Eye (tissue), 1 donor: ENCODE measurements at regions not wholly inside any gene's neighbourhood (a gene's known extent, or its start where the extent isn't known, plus 50 kb on each side); places are given as distances from the start of the nearest gene placed in this dataset.
A peak's percentile ranks its signal among the peaks of the same experiment; 100 is the strongest.
"Not testable (repeated sequence)": the region's sequence is repeated elsewhere in the genome, so short reads cannot be mapped to it uniquely, and the experiment has no call there.

Experiments
- DNase-seq: peaks from one replicate; pipeline ENCODE4 v3.0.0-alpha.2; 2015

DNA sequence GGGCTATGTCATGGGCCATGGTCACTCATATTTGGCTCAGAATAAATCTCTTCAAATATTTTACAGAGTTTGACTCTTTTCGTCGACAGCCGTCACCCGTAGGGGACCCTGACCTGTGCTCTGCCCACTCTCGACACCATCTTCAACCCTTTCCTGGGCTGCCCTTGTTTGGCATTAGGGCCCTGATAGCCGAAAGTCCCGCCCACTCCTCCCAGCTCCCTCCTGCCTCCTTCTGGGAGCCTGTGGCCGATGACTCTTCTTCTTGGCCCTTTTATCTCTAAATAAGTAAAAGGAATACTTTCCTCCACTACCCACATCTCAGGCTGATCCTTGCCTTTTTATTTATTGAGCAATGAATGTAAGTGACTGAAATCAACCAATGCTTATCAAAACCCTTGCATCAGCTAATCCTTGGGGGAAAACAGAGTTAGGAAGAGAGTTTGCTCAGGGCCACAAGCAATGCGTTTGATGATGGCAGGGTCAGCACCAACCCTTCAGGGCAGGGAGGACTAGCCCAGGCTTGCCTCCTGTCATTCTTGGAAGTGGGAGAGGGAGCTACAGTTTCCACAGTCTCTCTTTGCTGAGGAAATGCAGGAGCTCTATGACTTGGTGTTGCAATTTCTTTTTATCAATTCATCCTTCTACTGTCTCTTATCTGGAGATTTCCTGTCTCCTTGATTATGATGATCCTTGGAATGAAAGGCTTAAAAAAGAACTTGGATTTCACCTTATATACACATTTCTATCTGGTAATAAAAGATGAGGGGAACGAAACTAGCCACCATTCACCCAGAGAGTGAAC, 218.2 kb upstream of the PODXL start:
- DNase-seq: no peak

DNA sequence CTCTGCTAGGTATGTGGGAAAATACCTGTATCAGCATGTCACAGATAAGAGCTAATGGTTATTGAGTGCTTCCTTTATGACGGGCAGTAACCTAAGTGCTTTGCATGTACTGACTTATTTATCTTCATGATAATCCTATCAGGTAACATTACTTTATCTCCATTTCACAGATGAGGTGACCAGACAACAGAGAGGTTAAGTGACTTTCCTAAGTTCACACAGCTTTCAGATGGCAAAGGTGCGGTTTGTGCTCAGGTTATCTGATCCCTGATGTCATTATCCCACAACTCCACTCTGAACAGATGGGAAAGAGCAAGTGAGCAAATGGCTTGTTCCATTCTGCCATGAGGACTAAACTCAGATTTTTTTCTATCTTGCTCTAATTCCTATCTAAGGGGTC, 217.0 kb upstream of the PODXL start:
- no peak for DNase-seq

DNA sequence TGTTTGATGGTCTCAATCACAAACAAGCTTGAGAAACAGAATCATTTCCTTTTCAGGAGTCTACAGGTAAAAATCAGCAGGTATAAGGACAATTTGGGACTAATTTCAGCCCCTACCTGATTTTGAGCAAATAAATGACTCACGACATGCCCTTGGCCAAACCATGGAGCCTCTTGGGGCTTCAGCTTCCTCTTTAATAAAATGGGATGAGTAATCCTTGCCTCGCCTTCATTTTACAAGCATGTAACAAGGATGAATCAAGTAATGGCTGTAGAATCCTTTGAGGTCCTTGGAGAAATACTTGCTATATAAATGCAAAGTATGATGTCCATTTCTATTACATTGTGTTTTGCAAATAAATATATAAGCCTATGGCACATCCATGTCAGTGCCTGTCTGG, 212.8 kb upstream of the PODXL start:
- no peak for DNase-seq

DNA sequence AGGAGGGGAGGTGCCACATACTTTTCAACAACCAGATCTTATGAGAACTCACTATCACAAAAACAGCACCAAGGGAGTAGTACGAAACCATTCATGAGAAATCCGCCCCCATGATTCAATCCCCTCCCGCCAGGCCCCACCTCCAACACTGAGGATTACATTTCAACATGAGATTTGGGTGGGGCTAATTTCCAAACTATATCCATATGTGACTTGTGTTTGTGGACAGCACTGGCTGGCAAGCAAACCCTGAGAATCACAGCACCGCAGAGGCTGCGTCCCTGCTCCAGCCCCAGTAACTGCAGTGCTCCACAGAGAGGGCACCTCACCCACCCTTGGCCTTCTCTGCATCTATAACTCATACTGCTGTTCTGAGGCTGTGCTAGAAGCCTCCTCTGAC, 211.2 kb upstream of the PODXL start:
- no peak for DNase-seq

DNA sequence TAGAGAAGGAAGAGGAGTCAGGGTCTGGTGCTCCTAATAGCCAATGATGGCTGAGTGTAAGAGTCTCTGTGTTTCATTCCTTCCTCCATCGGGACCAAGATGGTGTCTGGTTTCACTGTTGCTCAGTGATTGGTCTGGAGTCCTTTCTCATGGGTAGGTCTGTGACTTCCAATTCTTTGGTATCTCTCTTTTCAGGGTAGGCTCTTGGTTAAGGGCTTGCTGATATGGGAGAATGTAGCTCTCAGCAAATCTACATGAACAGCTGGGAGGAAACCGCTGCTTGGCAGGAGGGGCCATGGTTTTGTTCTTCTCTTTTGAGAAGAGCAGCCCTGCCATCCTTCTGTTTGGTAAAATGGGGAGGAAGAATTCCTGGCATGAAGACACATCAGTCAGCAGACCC, 209.1 kb upstream of the PODXL start:
- no peak for DNase-seq

DNA sequence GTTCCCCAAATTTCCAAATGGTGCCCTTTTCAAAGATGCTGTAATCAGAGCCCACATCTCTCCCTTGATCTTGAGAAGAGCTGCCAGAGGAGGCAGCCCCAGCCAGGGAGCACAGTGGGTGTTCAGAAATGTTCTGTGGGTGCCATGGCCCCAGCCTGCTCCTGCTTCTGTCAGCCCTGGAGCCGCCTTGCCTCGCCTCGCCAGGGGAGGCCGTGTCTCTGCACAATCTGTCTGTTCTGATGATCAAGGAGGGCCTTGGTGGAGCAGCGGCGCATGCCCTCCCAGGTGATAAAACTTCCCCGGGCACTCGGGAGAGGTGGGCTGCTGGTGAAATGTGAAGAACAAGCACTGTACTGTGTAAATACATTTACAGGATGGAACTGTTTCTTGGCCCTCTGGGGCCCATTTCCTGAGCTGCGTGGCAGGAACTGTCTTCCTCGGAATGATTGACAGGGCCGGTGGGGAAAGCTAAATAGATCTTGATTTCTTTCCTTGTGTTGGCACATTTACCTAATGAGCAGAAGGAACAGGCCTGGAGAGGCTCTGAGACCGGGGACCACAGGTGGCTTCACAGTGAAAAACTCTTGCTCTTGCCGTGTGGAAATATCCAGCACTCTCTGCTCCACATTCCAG, 207.8 kb upstream of the PODXL start:
- DNase-seq: no peak

DNA sequence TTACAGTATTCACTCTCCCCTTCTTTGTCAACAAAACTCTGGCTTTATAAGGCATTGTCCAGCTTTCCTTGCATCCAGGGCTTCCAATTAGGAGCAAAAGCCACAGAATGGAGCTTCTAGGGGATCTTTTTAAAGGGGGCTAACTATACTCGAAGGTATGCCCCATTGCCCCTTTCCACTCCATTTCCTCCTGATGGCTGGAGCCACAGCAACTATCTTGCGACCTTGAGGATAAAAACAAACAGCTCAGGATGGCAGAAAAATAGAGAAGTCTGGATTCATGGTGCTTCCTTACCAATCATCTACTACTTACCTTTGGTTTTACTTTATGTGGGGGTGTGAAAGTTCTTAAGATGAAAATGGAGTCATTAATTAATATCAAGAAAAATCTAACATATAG, 206.3 kb upstream of the PODXL start:
- no peak for DNase-seq

DNA sequence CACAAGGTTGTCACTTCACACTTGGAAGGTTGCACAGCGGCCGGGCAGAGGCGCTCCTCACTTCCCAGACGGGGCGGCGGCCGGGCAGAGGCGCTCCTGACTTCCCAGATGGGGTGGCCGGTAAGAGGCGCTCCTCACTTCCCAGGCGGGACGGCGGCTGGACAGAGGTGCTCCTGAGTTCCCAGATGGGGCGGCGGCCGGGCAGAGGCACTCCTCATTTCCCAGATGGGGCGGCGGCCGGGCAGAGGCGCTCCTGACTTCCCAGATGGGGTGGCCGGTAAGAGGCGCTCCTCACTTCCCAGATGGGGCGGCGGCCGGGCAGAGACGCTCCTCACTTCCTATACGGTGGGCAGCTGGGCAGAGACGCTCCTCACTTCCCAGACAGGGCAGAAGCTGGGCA, 199.4 kb upstream of the PODXL start:
- not testable (repeated sequence) for DNase-seq

DNA sequence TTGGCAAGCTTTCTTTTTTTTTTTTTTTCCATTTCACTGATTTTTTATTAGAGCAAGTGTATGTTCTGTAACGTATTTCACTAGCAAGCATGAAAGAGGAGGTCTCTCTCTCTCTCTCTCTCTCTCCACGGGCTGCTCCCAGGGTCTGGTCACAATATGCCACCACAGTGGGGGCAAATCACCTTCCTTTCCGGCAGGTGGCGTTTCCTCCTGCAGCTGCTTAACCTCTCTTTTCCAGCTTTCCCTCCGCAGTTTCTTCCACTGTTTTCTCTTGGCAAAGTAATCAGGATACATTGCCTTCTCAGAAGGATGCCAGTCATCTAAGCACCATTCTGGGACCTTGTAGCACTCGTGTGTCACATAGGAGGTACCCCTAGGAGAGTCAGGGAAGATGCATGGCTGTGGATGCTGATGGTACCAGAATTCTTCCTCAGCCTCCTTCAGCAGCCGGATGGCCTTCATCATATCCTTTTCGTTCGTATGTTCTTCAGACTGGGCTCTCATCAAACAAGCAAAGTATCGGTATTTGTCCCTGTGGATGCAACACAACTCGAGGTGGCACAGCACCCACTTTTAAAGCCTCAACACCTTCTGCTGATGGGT, 197.3 kb upstream of the PODXL start:
- peak; percentile 11 for DNase-seq

DNA sequence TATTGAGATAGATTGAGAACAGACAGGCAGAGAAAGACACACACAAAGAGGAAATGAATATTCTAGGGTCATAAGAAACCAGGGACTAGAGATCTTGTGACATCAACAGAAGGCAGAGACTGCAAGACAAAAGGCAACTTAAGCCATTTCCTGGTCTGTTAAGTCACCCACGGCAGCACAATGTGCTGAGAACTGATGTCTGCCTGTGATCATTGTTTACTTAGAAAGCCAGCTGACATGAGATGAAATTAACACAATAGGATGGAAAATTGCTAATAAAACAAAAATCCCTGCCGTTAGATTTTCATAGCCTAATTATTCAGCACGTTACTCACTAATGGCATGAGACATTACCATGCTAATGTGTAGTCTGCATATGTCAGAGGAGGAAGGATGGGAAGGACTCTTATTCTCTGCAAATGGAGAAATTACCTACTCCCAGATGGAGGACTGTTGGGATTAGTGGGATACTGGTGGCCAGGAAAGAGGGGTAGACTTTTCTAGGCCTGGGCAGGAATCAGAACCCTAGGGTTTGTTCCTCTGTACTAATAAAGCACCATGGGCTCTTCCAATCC, 191.3 kb upstream of the PODXL start:
- no peak for DNase-seq

DNA sequence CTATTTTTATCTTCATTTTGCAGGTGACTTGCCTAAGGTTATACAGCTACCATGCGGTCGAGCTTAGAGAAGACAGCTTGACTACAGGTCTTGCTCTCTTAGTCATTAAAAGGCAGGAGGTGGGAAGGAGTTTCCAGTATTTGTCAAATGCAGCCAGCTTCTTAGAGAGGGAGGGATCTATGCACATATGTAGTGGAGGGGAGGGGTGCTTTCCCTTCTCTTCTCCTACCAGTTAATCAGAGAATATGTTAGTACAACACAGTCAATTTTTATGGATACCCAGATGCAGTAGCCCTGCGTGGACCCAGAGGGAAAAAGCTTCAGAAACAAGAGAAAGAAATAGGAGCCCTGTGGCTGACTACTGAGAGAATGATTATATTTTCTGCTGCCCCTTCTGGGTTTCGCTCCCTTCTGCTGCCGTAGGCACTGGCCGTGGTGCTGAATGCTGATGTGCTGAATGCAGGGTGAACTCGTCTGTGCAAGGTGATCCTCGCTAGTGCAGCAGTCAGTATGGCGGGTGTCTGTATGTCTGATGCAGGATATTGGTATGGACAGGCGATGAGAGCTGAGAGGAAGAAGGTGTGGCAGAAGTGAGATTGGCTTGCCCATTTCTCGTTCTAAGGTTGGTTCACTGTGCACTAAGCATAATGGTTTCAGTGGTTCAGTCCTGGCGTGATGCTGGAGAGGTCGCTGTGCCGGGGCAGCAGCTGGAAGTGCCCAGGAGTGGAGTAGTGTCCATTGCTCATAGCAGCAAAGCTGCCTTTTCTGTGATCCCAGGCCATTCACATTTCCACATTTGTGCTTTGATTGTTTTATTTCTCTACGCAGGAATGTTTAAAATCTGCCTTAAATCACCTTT, 189.2 kb upstream of the PODXL start:
- DNase-seq: peak; percentile 75

DNA sequence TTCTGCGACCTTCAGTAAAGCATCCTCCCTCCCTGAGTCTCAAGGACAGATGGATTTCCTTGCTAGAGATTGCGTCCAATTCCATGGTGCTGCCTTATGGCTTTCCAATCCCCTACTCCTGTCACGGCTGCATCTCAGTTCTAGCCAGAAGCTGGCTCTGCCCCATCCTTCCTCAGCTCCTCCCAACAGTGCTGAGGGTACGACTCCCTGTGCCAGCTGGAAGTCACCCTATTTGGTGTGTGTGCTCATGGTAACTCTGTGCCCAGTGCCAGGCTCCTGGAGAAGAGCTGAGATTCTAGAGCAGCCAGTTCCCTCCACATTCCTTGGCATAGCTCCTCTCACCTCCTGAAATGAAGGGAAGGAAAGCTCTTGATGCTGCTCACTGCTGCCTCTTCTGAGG, 185.0 kb upstream of the PODXL start:
- DNase-seq: no peak

DNA sequence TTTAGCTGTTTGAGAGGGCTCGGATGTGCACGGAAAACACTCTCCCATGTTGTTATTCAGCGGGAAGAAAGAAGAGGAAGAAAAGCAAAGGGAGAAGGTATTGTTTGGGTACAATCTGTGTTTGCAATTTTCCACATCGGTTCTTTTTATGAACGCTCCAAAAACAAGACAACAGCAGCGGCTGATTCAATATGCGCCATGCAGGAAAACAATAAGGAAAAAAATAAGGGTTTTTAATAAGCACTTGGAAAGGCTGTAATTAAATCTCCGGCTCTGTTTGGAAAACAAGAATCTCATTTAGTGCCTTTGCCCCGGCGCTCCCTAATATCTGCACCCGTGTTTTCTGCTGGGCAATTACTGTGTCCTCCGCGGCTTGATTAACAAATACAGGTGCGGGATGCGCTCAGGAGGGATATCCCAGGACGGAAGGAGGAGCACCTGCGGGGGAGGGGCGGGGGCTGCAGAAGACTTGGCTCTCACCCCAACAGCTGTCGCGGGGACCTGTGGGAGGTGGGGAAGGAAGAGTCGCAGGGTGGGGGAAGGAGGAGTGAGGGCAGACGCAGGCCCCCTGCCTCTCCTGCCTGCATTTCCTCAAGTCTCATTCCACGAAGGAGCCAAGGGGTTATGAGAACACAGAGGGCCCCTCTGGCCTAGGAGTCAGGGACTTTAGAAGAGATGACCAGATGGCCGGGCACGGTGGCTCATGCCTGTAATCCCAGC, 181.5 kb upstream of the PODXL start:
- no peak for DNase-seq

DNA sequence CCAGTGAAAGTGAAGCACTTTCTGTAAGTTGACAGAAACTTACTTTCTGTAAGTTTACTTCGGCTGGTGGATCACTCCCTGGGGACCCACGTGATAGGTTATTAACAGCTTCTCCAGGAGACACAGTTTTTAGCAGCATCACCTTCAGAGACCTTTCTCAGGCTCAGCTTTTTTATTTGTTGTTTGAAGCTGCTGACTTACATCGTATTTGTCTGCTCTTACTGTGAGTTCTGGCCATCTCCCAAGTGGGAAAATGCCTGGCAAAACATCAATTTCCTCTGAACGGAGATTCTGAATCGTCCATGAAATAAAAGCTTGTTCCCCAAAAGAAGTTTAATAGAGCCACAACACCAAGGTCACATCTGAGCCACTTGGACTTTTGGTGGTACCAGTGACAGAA, 178.7 kb upstream of the PODXL start:
- no peak for DNase-seq

DNA sequence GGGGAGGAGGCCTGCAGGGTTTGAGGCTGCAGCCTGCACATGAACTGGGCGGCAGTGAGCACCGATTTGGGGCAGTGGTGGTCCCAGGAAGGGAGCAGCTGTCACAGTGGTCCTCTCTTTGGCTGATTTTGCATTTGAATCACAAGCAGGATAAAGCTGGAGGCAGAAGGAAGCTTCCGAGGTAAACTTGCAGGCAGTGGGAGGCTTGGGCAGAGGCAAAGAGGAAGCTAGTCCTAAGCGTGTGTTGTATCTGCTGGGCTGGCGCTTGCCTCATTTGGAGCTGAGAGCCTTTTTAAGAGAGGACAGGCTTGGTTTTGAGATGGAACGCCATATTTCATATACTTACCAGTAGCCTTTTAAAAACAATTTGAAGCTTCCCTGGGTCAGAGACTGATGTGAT, 177.2 kb upstream of the PODXL start:
- no peak for DNase-seq

DNA sequence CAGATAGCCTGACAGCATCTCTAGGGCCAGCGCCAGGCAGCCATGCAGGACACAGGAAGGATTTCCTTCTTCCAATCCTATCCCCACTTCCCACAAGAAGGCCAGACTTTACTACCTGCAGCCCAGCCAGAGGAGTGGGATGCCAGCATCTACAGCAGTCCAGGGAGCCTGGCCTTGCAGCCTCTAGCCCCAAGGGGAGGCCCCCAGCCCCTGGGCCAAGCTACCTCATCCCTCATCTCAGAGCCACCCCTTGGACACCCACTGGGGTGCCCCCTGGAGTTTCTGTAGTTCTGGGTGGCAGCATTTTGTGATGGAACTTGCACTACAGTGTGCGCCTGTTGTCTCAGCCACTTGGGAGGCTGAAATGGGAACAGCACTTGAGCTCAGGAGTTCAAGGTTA, 170.8 kb upstream of the PODXL start:
- no peak for DNase-seq

DNA sequence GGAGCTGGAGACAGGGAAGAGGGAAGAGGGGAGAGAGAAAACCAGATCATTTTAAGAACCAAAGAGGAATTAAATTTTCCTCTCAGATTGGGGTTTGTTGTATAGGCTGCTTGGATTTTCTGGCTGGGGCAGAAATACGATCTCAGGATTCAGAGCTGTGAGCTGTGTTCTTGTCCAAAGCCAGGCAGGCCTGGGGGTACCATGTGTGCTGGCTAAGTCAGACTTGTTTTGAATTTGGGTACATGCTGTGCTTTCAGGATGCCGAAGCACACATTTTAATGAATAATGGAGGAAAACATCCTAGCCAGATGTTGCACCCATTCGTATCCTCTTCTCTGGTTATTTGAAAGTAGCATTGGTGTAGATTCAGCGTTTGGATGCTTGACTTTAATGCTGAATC, 170.3 kb upstream of the PODXL start:
- no peak for DNase-seq

DNA sequence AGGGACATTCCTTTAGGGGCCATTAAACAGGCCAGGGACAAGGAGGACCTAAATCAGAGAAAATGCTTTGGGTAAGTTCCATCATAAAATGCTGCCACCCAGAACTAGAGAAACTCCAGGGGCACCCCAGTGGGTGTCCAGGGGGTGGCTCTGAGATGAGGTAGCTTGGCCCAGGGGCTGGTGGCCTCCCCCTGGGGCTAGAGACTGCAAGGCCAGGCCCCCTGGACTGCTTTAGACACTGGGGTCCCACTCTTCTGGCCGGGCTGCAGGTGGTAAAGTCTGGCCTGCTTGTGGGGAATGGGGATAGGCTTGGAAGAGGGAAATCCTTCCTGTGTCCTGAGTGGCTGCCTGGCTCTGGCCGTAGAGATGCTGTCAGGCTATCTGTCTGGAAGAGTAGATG, 169.6 kb upstream of the PODXL start:
- no peak for DNase-seq

DNA sequence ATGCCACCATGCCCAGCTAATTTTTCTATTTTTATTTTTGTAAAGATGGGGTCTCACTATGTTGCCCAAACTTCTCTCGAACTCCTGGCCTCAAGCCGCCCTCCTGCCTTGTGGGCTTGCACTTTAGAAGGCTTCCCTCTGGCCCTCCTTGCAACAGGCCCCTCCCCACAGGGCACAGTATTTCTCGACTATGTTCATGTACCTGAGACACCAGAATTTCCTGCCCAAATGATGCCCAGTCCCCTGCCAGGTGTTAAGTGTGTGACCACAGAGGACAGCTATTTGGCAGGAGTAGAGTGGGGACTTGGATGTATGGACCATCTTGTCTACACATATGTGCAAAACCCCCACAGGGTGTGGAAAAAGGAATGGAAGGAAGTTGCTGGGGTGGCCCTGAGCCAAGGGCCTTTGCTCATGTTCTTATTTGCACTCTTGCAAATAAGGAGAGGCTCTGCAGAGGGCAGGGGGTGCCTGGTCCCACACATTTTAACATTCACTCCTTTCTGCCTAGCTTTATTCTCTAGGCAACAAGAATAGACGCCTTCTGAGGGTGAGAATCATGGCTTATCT, 168.4 kb upstream of the PODXL start:
- DNase-seq: no peak

DNA sequence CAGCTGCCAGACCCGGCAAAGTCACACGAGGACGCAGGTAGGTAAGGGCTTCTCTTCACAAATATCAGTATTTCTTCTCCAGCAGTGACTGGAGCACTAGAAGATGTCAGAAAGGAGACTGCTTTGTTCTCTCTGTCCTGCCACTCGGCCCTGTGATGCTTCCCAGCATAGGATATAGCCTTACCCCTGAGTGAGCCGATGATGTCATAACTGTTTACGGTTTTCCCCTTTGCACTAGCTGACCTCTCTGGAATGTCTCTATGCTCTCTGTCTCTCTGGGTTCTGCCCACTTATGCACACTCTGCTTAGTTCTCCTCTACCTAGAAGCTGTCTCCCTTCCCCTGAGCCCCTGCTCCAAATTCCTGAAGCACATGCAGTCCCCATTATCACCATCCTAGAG, 167.5 kb upstream of the PODXL start:
- DNase-seq: peak; percentile 55

DNA sequence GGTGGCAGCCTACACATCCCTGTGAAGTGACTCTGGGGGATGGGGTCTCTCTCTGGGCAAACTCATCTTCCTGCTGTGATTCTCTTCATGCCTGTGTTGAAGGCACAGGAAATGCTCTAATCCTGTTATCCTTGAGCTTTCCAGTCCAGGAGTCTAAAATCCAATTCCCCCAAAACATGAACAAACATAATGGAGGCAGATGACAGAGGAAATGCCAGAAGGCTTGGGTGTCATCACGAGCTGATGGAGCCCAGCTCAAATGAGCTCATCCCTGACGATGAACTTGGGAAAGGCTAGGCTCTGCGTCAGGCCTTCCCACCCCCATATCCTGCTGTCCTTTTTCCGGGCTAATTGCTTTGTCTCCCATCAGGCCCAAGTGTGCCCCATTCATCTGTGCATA, 165.9 kb upstream of the PODXL start:
- DNase-seq: no peak

DNA sequence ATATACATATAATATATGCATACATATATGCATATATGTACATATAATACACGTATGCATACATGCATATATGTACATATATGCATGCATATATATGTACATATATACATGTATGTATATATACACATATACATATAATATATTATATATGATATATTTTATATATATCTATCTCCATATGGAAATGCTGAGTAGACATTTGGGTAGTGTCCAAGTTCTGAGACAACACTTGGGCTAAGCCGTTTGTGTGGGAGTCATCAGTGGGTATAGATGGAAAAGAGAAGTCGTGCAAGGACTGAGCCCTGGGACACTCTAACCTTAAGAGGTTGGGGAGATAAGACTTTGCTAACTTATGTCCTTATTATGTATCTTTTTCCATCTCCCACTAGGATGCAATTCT, 165.2 kb upstream of the PODXL start:
- DNase-seq: no peak
